SK-N-SH treated with all-trans-retinoic acid at 6 μM for 48 hours (cell line): ENCODE measurements at regions not wholly inside any gene's neighbourhood (a gene's known extent, or its start where the extent isn't known, plus 50 kb on each side); places are given as distances from the start of the nearest gene placed in this dataset.

Source experiments
- ATAC-seq: fragments of 200-7000 bp; cut with Tn5 transposase; 3 replicates; pipeline ENCODE4 v1.9.1; 2020; ENCODE audit warnings: mild to moderate bottlenecking, moderate library complexity
- BACH2 ChIP-seq: fragments of 250-450 bp; sonication (Bioruptor Pico); IDR thresholded peaks from 2 replicates; pipeline ENCODE4 v1.9.0; 2021; ENCODE audit warnings: mild to moderate bottlenecking, borderline replicate concordance
- CREB5 ChIP-seq: fragments of 250-450 bp; sonication (Bioruptor Pico); IDR thresholded peaks from 2 replicates; pipeline ENCODE4 v1.5.1; 2020; ENCODE audit warnings: low read depth, mild to moderate bottlenecking, moderate library complexity
- CSDC2 ChIP-seq: fragments of 250-450 bp; sonication (Bioruptor Pico); IDR thresholded peaks from 2 replicates; pipeline ENCODE4 v1.5.0; 2020; ENCODE audit warnings: mild to moderate bottlenecking, moderate library complexity
- CSRNP3 ChIP-seq: fragments of 250-450 bp; sonication (Bioruptor Pico); IDR thresholded peaks from 2 replicates; pipeline ENCODE4 v1.5.1; 2021; ENCODE audit warnings: mild to moderate bottlenecking, moderate library complexity
- ESRRG ChIP-seq: fragments of 250-450 bp; sonication (Bioruptor Pico); IDR thresholded peaks from 2 replicates; pipeline ENCODE4 v1.6.1; 2021; ENCODE audit warnings: mild to moderate bottlenecking
- GLIS3 ChIP-seq: fragments of 250-450 bp; sonication (Bioruptor Pico); IDR thresholded peaks from 2 replicates; pipeline ENCODE4 v1.5.0; 2020; ENCODE audit warnings: mild to moderate bottlenecking, moderate library complexity
- ISL1 ChIP-seq: fragments of 250-450 bp; sonication (Bioruptor Pico); IDR thresholded peaks from 2 replicates; pipeline ENCODE4 v2.1.2; 2022; ENCODE audit warnings: mild to moderate bottlenecking, moderate library complexity
- PPARA ChIP-seq: fragments of 250-450 bp; sonication (Bioruptor Pico); IDR thresholded peaks from 2 replicates; pipeline ENCODE4 v1.5.0; 2020; ENCODE audit warnings: mild to moderate bottlenecking, borderline replicate concordance
- RARB ChIP-seq: fragments of 250-450 bp; sonication (Bioruptor Pico); IDR thresholded peaks from 2 replicates; pipeline ENCODE4 v1.8.0; 2021; ENCODE audit warnings: mild to moderate bottlenecking, moderate library complexity
- SNAI2 ChIP-seq: fragments of 250-450 bp; sonication (Bioruptor Pico); IDR thresholded peaks from 2 replicates; pipeline ENCODE4 v1.5.0; 2020; ENCODE audit warnings: mild to moderate bottlenecking, moderate library complexity
- TCF4 ChIP-seq: fragments of 250-450 bp; sonication (Bioruptor Pico); IDR thresholded peaks from 2 replicates; pipeline ENCODE4 v1.8.0; 2021; ENCODE audit warnings: mild to moderate bottlenecking, moderate library complexity, borderline replicate concordance
- TOX ChIP-seq: fragments of 250-450 bp; sonication (Bioruptor Pico); IDR thresholded peaks from 2 replicates; pipeline ENCODE4 v1.8.0; 2021; ENCODE audit warnings: mild to moderate bottlenecking, moderate library complexity, borderline replicate concordance
- TSHZ2 ChIP-seq: fragments of 250-450 bp; sonication (Bioruptor Pico); IDR thresholded peaks from 2 replicates; pipeline ENCODE4 v1.5.0; 2020; ENCODE audit warnings: mild to moderate bottlenecking, moderate library complexity
- ZC3H10 ChIP-seq: fragments of 250-450 bp; sonication (Bioruptor Pico); IDR thresholded peaks from 2 replicates; pipeline ENCODE4 v1.5.1; 2021; ENCODE audit warnings: mild to moderate bottlenecking, moderate library complexity
- ZFP3 ChIP-seq: fragments of 250-450 bp; sonication (Bioruptor Pico); IDR thresholded peaks from 2 replicates; pipeline ENCODE4 v1.5.0; 2020; ENCODE audit warnings: mild to moderate bottlenecking, moderate library complexity
- ZFP30 ChIP-seq: fragments of 450-650 bp; formaldehyde crosslinking; IDR thresholded peaks from 2 replicates; pipeline ENCODE4 v1.5.0; 2022; ENCODE audit warnings: mild to moderate bottlenecking, moderate library complexity
- ZNF565 ChIP-seq: fragments of 450-650 bp; formaldehyde crosslinking; conservative IDR thresholded peaks from 2 replicates; pipeline ENCODE4 v1.5.0; 2020; ENCODE audit warnings: low read depth, mild to moderate bottlenecking, moderate library complexity
- ZNF70 ChIP-seq: fragments of 450-650 bp; formaldehyde crosslinking; IDR thresholded peaks from 2 replicates; pipeline ENCODE4 v1.5.0; 2020; ENCODE audit warnings: mild to moderate bottlenecking, moderate library complexity
- ZNF8 ChIP-seq: fragments of 450-650 bp; formaldehyde crosslinking; IDR thresholded peaks from 2 replicates; pipeline ENCODE4 v1.5.0; 2020; ENCODE audit warnings: mild to moderate bottlenecking, moderate library complexity
- TF ChIP-seq, protein P1 (sequence below): fragments of 250-450 bp; sonication (Bioruptor Pico); IDR thresholded peaks from 2 replicates; pipeline ENCODE4 v1.8.0; 2020; ENCODE audit warnings: mild to moderate bottlenecking, moderate library complexity, borderline replicate concordance
- TF ChIP-seq, protein P2 (sequence below): fragments of 250-450 bp; sonication (Bioruptor Pico); IDR thresholded peaks from 2 replicates; pipeline ENCODE4 v1.8.0; 2021; ENCODE audit warnings: low read depth, mild to moderate bottlenecking, moderate library complexity, borderline replicate concordance

DNA sequence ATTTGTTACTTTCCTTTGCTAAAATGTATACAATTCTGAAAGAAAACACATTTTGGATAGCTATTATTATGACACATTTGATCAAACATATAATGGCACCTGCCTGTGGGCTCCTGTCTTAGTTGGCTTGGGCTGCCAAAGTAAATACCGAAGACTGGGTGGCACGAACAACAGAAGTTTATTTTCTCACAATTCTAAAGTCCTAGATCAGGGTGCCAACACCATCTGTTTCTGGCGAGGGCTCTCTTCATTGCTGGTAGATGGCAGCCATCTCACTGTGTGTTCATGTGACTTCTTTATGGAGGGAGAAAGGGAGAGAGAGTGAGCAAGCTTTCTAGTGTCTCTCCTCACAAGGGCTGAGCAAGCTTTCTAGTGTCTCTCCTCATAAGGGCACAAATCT is 195.8 kb upstream of the FAM3C start (continued):
- no peak for TF ChIP-seq CSRNP3 (CRISPR knock-in tag)
- TF ChIP-seq SNAI2, result no peak

- no peak for ATAC-seq
These were observed 191.3 kb upstream of the FAM3C start for GRCh38 chr7:121587435-121587834.

GRCh38 chr7:121582258-121582657 is 186.2 kb upstream of the FAM3C start:
- TF ChIP-seq ZNF8 (no peak), ZFP3 (CRISPR knock-in tag) (no peak), TCF4 (CRISPR knock-in tag) (no peak), ESRRG (no peak), ZNF70 (CRISPR knock-in tag) (no peak), RARB (CRISPR knock-in tag) (no peak), TOX (CRISPR knock-in tag) (no peak), BACH2 (CRISPR knock-in tag) (no peak), ISL1 (no peak), ZNF565 (CRISPR knock-in tag) (no peak), ZFP30 (CRISPR knock-in tag) (no peak), CSRNP3 (CRISPR knock-in tag) (no peak), ZC3H10 (CRISPR knock-in tag) (no peak)
- TF ChIP-seq, protein P1, sequence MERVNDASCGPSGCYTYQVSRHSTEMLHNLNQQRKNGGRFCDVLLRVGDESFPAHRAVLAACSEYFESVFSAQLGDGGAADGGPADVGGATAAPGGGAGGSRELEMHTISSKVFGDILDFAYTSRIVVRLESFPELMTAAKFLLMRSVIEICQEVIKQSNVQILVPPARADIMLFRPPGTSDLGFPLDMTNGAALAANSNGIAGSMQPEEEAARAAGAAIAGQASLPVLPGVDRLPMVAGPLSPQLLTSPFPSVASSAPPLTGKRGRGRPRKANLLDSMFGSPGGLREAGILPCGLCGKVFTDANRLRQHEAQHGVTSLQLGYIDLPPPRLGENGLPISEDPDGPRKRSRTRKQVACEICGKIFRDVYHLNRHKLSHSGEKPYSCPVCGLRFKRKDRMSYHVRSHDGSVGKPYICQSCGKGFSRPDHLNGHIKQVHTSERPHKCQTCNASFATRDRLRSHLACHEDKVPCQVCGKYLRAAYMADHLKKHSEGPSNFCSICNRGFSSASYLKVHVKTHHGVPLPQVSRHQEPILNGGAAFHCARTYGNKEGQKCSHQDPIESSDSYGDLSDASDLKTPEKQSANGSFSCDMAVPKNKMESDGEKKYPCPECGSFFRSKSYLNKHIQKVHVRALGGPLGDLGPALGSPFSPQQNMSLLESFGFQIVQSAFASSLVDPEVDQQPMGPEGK, result no peak
- TF ChIP-seq, all 23 proteins: peak for 0

More at GRCh38 chr7:121587435-121587834, 191.3 kb upstream of the FAM3C start:
- TF ChIP-seq ZNF70 (CRISPR knock-in tag) (no peak), GLIS3 (CRISPR knock-in tag) (no peak), TSHZ2 (CRISPR knock-in tag) (no peak), ZFP3 (CRISPR knock-in tag) (no peak), TOX (CRISPR knock-in tag) (no peak)

GRCh38 chr7:121579639-121580038 is 183.5 kb upstream of the FAM3C start:
- no peak for ATAC-seq
- TF ChIP-seq GLIS3 (CRISPR knock-in tag) (no peak), PPARA (no peak), TSHZ2 (CRISPR knock-in tag) (no peak), TOX (CRISPR knock-in tag) (no peak), SNAI2 (no peak), RARB (CRISPR knock-in tag) (no peak), CREB5 (CRISPR knock-in tag) (no peak), ZC3H10 (CRISPR knock-in tag) (no peak), CSDC2 (CRISPR knock-in tag) (no peak), ZFP30 (CRISPR knock-in tag) (no peak)
- TF ChIP-seq, protein P2, sequence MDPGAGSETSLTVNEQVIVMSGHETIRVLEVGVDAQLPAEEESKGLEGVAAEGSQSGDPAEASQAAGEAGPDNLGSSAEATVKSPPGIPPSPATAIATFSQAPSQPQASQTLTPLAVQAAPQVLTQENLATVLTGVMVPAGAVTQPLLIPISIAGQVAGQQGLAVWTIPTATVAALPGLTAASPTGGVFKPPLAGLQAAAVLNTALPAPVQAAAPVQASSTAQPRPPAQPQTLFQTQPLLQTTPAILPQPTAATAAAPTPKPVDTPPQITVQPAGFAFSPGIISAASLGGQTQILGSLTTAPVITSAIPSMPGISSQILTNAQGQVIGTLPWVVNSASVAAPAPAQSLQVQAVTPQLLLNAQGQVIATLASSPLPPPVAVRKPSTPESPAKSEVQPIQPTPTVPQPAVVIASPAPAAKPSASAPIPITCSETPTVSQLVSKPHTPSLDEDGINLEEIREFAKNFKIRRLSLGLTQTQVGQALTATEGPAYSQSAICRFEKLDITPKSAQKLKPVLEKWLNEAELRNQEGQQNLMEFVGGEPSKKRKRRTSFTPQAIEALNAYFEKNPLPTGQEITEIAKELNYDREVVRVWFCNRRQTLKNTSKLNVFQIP (CRISPR knock-in tag), result no peak
- TF ChIP-seq, protein P1, result no peak

More at GRCh38 chr7:121582258-121582657, 186.2 kb upstream of the FAM3C start:
- ATAC-seq, result no peak
